Activated naive CD8-positive, alpha-beta T cell treated with anti-CD3 and anti-CD28 coated beads, Interleukin-2, amount 10 ng/mL, durations not matched to agents 7 days and 5 days (primary cell): ENCODE measurements at regions not wholly inside any gene's neighbourhood (a gene's known extent, or its start where the extent isn't known, plus 50 kb on each side); places are given as distances from the start of the nearest gene placed in this dataset.

Experiments
- ATAC-seq: fragments of 150-1000 bp; cut with Tn5 transposase; one replicate; pipeline ENCODE4 v1.10.0; 2021; ENCODE audit warnings: low read depth, moderate library complexity
- POLR2A ChIA-PET: fragments of 350-600 bp; sonication (Branson Sonifier 250); formaldehyde crosslinking; loops from one replicate; lab custom pipeline; 2021; ENCODE audit warnings: antibody characterized with exemption; lab: Charles Lee
- DNase-seq: peaks from one replicate; pipeline ENCODE4 v3.0.0; 2021
- H3K27ac Mint-ChIP-seq: one replicate; pipeline ENCODE4 v1.8.0; 2022; ENCODE audit warnings: mild to moderate bottlenecking, mixed read lengths
- H3K27me3 Mint-ChIP-seq: one replicate; pipeline ENCODE4 v1.8.0; 2022; ENCODE audit warnings: mild to moderate bottlenecking, moderate library complexity, mixed read lengths
- H3K36me3 Mint-ChIP-seq: one replicate; pipeline ENCODE4 v1.8.0; 2021; ENCODE audit warnings: mild to moderate bottlenecking, mixed read lengths
- H3K4me1 Mint-ChIP-seq: one replicate; pipeline ENCODE4 v1.8.0; 2021; ENCODE audit warnings: mixed read lengths
- H3K4me3 Mint-ChIP-seq: one replicate; pipeline ENCODE4 v1.8.0; 2022; ENCODE audit warnings: mild to moderate bottlenecking, moderate library complexity, mixed read lengths
- H3K9me3 Mint-ChIP-seq: one replicate; pipeline ENCODE4 v1.8.0; 2021; ENCODE audit warnings: mixed read lengths

GRCh38 chr22:44403166-44403565 is 90.4 kb upstream of the SHISAL1 start:
- H3K27ac Mint-ChIP-seq = no peak overlapping the region
- no peak overlapping the region for H3K4me3 Mint-ChIP-seq
- H3K4me1 Mint-ChIP-seq = no peaks in the 10 kb centered on the region
- no peaks in the 10 kb centered on the region for H3K36me3 Mint-ChIP-seq
- H3K27me3 Mint-ChIP-seq = no peaks in the 10 kb centered on the region
- ATAC-seq (no peak), DNase-seq (no peak)
- POLR2A ChIA-PET = no interaction called here
- no peaks in the 10 kb centered on the region for H3K9me3 Mint-ChIP-seq

- H3K4me1 Mint-ChIP-seq = no peaks in the 10 kb centered on the region
- no peaks in the 10 kb centered on the region for H3K36me3 Mint-ChIP-seq
- POLR2A ChIA-PET = no interaction called here
- H3K27me3 Mint-ChIP-seq = no peaks in the 10 kb centered on the region
- peak; percentile 18 for DNase-seq
- H3K4me3 Mint-ChIP-seq = no peak overlapping the region
- H3K9me3 Mint-ChIP-seq = no peaks in the 10 kb centered on the region
- no peak for ATAC-seq
- no peak overlapping the region for H3K27ac Mint-ChIP-seq
Observed at GRCh38 chr22:44402196-44403111, 89.7 kb upstream of the SHISAL1 start.

- no peak overlapping the region for H3K4me3 Mint-ChIP-seq
- DNase-seq = peak; percentile 9
- no peaks in the 10 kb centered on the region for H3K36me3 Mint-ChIP-seq
- no peak overlapping the region for H3K27ac Mint-ChIP-seq
- no peak for ATAC-seq
- no peaks in the 10 kb centered on the region for H3K9me3 Mint-ChIP-seq
- H3K4me1 Mint-ChIP-seq = peaks cover 2% of the 10 kb centered on the region
- POLR2A ChIA-PET = no interaction called here
- no peaks in the 10 kb centered on the region for H3K27me3 Mint-ChIP-seq
Observed at GRCh38 chr22:44401783-44402110, 89.0 kb upstream of the SHISAL1 start.

- no peaks in the 10 kb centered on the region for H3K36me3 Mint-ChIP-seq
- ATAC-seq = no peak
- H3K27ac Mint-ChIP-seq = no peak overlapping the region
- DNase-seq = no peak
- H3K9me3 Mint-ChIP-seq = no peaks in the 10 kb centered on the region
- H3K27me3 Mint-ChIP-seq = no peaks in the 10 kb centered on the region
- peaks cover 2% of the 10 kb centered on the region for H3K4me1 Mint-ChIP-seq
- no peak overlapping the region for H3K4me3 Mint-ChIP-seq
- POLR2A ChIA-PET = no interaction called here
Observed at GRCh38 chr22:44400763-44401060, 88.0 kb upstream of the SHISAL1 start.

- Mint-ChIP-seq H3K9me3 (no peaks in the 10 kb centered on the region), H3K27me3 (no peaks in the 10 kb centered on the region), H3K4me1 (peaks cover 2% of the 10 kb centered on the region), H3K4me3 (no peak overlapping the region), H3K27ac (no peak overlapping the region), H3K36me3 (no peaks in the 10 kb centered on the region)
- ATAC-seq (no peak), DNase-seq (peak; percentile 21)
- POLR2A ChIA-PET = no interaction called here
Observed at GRCh38 chr22:44399906-44400762, 87.4 kb upstream of the SHISAL1 start.

- no peak overlapping the region for H3K27ac Mint-ChIP-seq
- no peaks in the 10 kb centered on the region for H3K36me3 Mint-ChIP-seq
- POLR2A ChIA-PET = no interaction called here
- H3K4me3 Mint-ChIP-seq = no peak overlapping the region
- no peaks in the 10 kb centered on the region for H3K9me3 Mint-ChIP-seq
- no peak for ATAC-seq
- H3K4me1 Mint-ChIP-seq = peaks cover 2% of the 10 kb centered on the region
- peak; percentile 11 for DNase-seq
- no peaks in the 10 kb centered on the region for H3K27me3 Mint-ChIP-seq
Observed at GRCh38 chr22:44398856-44399837, 86.4 kb upstream of the SHISAL1 start.

- POLR2A ChIA-PET = interaction anchor here (0.6 kb wide), 1 partner anchor 186 kb away, joined by 3 read pairs; no protein-coding TSS in a partner anchor
- H3K9me3 Mint-ChIP-seq = no peaks in the 10 kb centered on the region
- H3K36me3 Mint-ChIP-seq = no peaks in the 10 kb centered on the region
- peaks cover 2% of the 10 kb centered on the region for H3K4me1 Mint-ChIP-seq
- ATAC-seq = no peak
- peak; percentile 14 for DNase-seq
- H3K27me3 Mint-ChIP-seq = no peaks in the 10 kb centered on the region
- no peak overlapping the region for H3K4me3 Mint-ChIP-seq
- no peak overlapping the region for H3K27ac Mint-ChIP-seq
Observed at GRCh38 chr22:44396727-44397722, 84.3 kb upstream of the SHISAL1 start.

GRCh38 chr22:44396021-44396726 is 83.4 kb upstream of the SHISAL1 start:
- Mint-ChIP-seq H3K27me3 (no peaks in the 10 kb centered on the region), H3K36me3 (no peaks in the 10 kb centered on the region), H3K4me1 (peaks cover 2% of the 10 kb centered on the region), H3K9me3 (no peaks in the 10 kb centered on the region), H3K27ac (no peak overlapping the region), H3K4me3 (no peak overlapping the region)
- POLR2A ChIA-PET = no interaction called here
- DNase-seq (no peak), ATAC-seq (no peak)

- Mint-ChIP-seq H3K27ac (peak overlapping the region; percentile 2), H3K9me3 (no peaks in the 10 kb centered on the region), H3K4me3 (no peak overlapping the region), H3K4me1 (peaks cover 2% of the 10 kb centered on the region), H3K36me3 (no peaks in the 10 kb centered on the region), H3K27me3 (no peaks in the 10 kb centered on the region)
- ATAC-seq (no peak), DNase-seq (peak; percentile 19)
- POLR2A ChIA-PET = no interaction called here
Observed at GRCh38 chr22:44395118-44396005, 82.6 kb upstream of the SHISAL1 start.

GRCh38 chr22:44394246-44395117 is 81.7 kb upstream of the SHISAL1 start:
- POLR2A ChIA-PET = interaction anchor here (0.6 kb wide), 1 partner anchor 401 kb away, joined by 3 read pairs; no protein-coding TSS in a partner anchor
- no peak for ATAC-seq
- Mint-ChIP-seq H3K36me3 (no peaks in the 10 kb centered on the region), H3K4me1 (peaks cover 2% of the 10 kb centered on the region), H3K9me3 (no peaks in the 10 kb centered on the region), H3K27ac (no peak overlapping the region), H3K4me3 (no peak overlapping the region), H3K27me3 (peaks cover 4% of the 10 kb centered on the region)
- DNase-seq = peak; percentile 12
